22Rv1 (cell line): ENCODE measurements at regions not wholly inside any gene's neighbourhood (a gene's known extent, or its start where the extent isn't known, plus 50 kb on each side); places are given as distances from the start of the nearest gene placed in this dataset.

Experiments
- CTCF ChIP-seq: fragments of 450-650 bp; IDR thresholded peaks from 2 replicates; pipeline ENCODE4 v1.5.1; 2017; ENCODE audit warnings: mild to moderate bottlenecking
- ZFX ChIP-seq: fragments of 450-650 bp; IDR thresholded peaks from 2 replicates; pipeline ENCODE4 v1.6.1; 2017; ENCODE audit warnings: antibody characterized with exemption, borderline replicate concordance

GRCh38 chr6:169035385-169036240, 218.0 kb downstream of the THBS2 start:
- TF ChIP-seq CTCF: no peak
- TF ChIP-seq ZFX: no peak
